Spleen (tissue), 11 donors: ENCODE measurements at regions not wholly inside any gene's neighbourhood (a gene's known extent, or its start where the extent isn't known, plus 50 kb on each side); places are given as distances from the start of the nearest gene placed in this dataset.

Experiments used
- DNase-seq: peaks from one replicate; pipeline ENCODE4 v3.0.0-alpha.2; 2020
- H3K27ac ChIP-seq, 8 donors: fragments of 200-600 bp; sonication (generic) in 7 of 8; 1 replicate in 4 of 8; 2 replicates in 4 of 8; pipeline versions ENCODE4 v1.5.0 to v1.8.0; 2016 to 2021; ENCODE audit warnings: inconsistent platforms in 4 of 8, mild to moderate bottlenecking in 4 of 8, moderate library complexity in 1 of 8
- H3K27me3 ChIP-seq, 7 donors: fragments of 200-600 bp; sonication (generic) in 6 of 7; replicated peaks in 1 of 7; 1 replicate in 4 of 7; 2 replicates in 3 of 7; pipeline versions ENCODE4 v1.5.0 to v1.8.0; 2016 to 2021; ENCODE audit warnings: inconsistent platforms in 3 of 7, mild to moderate bottlenecking in 1 of 7
- H3K36me3 ChIP-seq, 6 donors: fragments of 200-600 bp; sonication (generic) in 5 of 6; 1 replicate in 4 of 6; 2 replicates in 2 of 6; pipeline versions ENCODE4 v1.5.0 to v1.8.0; 2016 to 2021; ENCODE audit warnings: inconsistent platforms in 2 of 6
- H3K4me1 ChIP-seq, 6 donors: fragments of 200-600 bp; sonication (generic) in 5 of 6; 1 replicate in 3 of 6; 2 replicates in 3 of 6; pipeline versions ENCODE4 v1.5.0 to v1.8.0; 2016 to 2021; ENCODE audit warnings: inconsistent platforms in 3 of 6
- H3K4me3 ChIP-seq, 8 donors: fragments of 200-600 bp; sonication (generic) in 7 of 8; 1 replicate in 4 of 8; 2 replicates in 4 of 8; pipeline versions ENCODE4 v1.5.0 to v1.8.0; 2016 to 2021; ENCODE audit warnings: inconsistent platforms in 4 of 8, mild to moderate bottlenecking in 4 of 8, moderate library complexity in 2 of 8
- H3K9me3 ChIP-seq, 8 donors: fragments of 200-600 bp; sonication (generic) in 7 of 8; 1 replicate in 4 of 8; 2 replicates in 4 of 8; pipeline versions ENCODE4 v1.5.0 to v1.8.0; 2016 to 2021; ENCODE audit warnings: inconsistent platforms in 4 of 8
- CTCF ChIP-seq, 11 experiments: fragments of 200-600 bp in 7 of 11; fragments of 450-650 bp in 4 of 11; sonication (generic) in 4 of 11; IDR thresholded peaks in 8 of 11; conservative IDR thresholded peaks in 3 of 11; 1 replicate in 7 of 11; 2 replicates in 4 of 11; pipeline versions ENCODE4 v1.4.0 to v1.8.0; 2016 to 2021; ENCODE audit warnings: antibody characterized with exemption in 11 of 11, inconsistent platforms in 4 of 11, mild to moderate bottlenecking in 1 of 11
- POLR2A ChIP-seq, 3 donors: fragments of 450-650 bp; IDR thresholded peaks; one replicate each; pipeline ENCODE4 v1.5.1; 2017; ENCODE audit warnings: antibody characterized with exemption in 3 of 3, mild to moderate bottlenecking in 1 of 3
- POLR2AphosphoS5 ChIP-seq, 3 donors: sonication (generic); formaldehyde crosslinking; IDR thresholded peaks; one replicate each; pipeline ENCODE4 v1.5.1; 2017; ENCODE audit warnings: antibody characterized with exemption in 3 of 3
- WGBS, 5 donors: extraction: QIAGEN DNeasy Blood & Tissue Kit in 3 of 5; methylation state at CpG; one replicate each; pipeline versions ENCODE4 v1.1.5 to v1.1.7; 2013 to 2018; 5-methylcytosine and 5-hydroxymethylcytosine counted together
- intact Hi-C: fragments of 100-400 bp; cut with DNase I; formaldehyde crosslinking; loops from one replicate; pipeline ENCODE4 v1.15.0; 2023; ENCODE audit warnings: low total_unique reads
- donor health status: healthy with polysubstance abuse.
- donor health status: DM: no; HTN: no; CAD: no; lungs with moderate emphysema.
- donor health status: DM: no; HTN: no; CAD: no.
- donor health status: Bipolar disorder and iron deficiency.
- donor health status: healthy.
- donor health status: DM: no; HTN: no; CAD: no.
- donor health status: DM: yes; HTN: yes; CAD: no.

DNA sequence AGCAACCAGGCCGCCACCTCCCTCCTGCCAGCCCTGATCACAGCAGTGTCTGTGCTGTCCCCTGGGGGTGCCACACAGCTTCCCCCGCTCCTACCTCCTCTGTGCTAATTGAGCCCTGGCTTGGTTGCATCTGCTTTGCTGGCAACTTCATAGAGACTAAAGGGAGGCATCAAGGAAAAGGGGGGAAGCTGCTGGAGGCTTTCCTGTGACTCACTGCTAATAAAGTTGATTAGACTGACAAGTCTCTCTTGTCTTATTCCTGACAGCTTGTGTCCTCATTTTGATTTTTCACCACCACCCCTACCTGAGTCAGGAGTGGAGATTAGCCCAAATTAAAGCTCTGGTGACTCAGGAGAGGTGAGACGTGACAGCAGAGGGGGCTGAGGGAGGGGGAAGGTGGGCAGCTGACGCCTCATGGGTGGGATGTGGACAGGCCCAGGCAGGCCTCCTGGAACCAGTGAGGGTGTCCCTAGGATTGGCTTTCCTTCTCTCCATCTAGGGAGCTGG lies 310.0 kb downstream of the CBLN1 start:
- intact Hi-C loops, result no loop called here
- no peak overlapping the region for H3K27ac ChIP-seq
- TF ChIP-seq CTCF (IDR thresholded peaks at IDR 0.05 in 8 of 11, conservative IDR thresholded peaks at IDR 0.05 in 3 of 11) (no peak), POLR2A (IDR thresholded peaks at IDR 0.05) (no peak), POLR2AphosphoS5 (IDR thresholded peaks at IDR 0.05) (no peak)
- no peaks in the 10 kb centered on the region for H3K27me3 ChIP-seq
- no peaks in the 10 kb centered on the region for H3K9me3 ChIP-seq
- H3K4me1 ChIP-seq, result no peaks in the 10 kb centered on the region
- H3K4me3 ChIP-seq, result no peak overlapping the region
- H3K36me3 ChIP-seq, result no peaks in the 10 kb centered on the region
- WGBS, 5 donors, result 68 to 84% (median 74%) methylated on average over 4 of the region's 4 CpGs
- no peak for DNase-seq

DNA sequence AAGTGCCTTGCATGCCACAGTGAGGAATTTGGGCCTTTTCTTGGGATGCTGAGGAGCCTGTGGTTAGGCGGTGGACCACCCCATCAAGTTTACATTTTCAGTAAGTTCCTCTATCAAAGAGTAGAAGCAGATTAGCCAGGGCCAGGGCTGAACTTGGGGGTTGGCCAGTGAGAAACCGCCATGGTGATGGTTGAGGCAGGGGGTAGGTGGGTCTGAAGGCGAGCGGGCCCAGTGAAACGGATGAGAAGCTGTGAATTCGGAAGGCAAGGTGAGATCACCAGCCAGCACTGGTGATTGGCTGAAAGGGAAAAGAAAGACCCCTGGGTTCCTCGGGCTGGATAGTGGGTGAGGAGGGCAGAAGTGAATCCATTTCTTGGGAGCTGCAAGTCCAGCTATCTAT lies 311.4 kb downstream of the CBLN1 start:
- no peaks in the 10 kb centered on the region for H3K4me1 ChIP-seq
- H3K4me3 ChIP-seq, result no peak overlapping the region
- H3K36me3 ChIP-seq, result no peaks in the 10 kb centered on the region
- WGBS, 5 donors, result 82 to 88% (median 86%) methylated on average over 7 of the region's 7 CpGs
- intact Hi-C loops, result no loop called here
- H3K9me3 ChIP-seq, result no peaks in the 10 kb centered on the region
- H3K27ac ChIP-seq, result no peak overlapping the region
- no peaks in the 10 kb centered on the region for H3K27me3 ChIP-seq
- TF ChIP-seq POLR2A (IDR thresholded peaks at IDR 0.05) (no peak), CTCF (IDR thresholded peaks at IDR 0.05 in 8 of 11, conservative IDR thresholded peaks at IDR 0.05 in 3 of 11) (no peak), POLR2AphosphoS5 (IDR thresholded peaks at IDR 0.05) (no peak)
- DNase-seq, result no peak

- Histone ChIP-seq H3K36me3 (no peaks in the 10 kb centered on the region), H3K27me3 (no peaks in the 10 kb centered on the region), H3K27ac (no peak overlapping the region), H3K9me3 (no peaks in the 10 kb centered on the region), H3K4me3 (no peak overlapping the region), H3K4me1 (no peaks in the 10 kb centered on the region)
- intact Hi-C loops, result no loop called here
- TF ChIP-seq CTCF (IDR thresholded peaks at IDR 0.05 in 8 of 11, conservative IDR thresholded peaks at IDR 0.05 in 3 of 11), result no peak
- no peak for TF ChIP-seq POLR2AphosphoS5 (IDR thresholded peaks at IDR 0.05)
- no peak for TF ChIP-seq POLR2A (IDR thresholded peaks at IDR 0.05)
- WGBS, 5 donors, result 79 to 83% (median 82%) methylated on average over 4 of the region's 4 CpGs
- no peak for DNase-seq
Observed at GRCh38 chr16:48969611-48970010, 312.0 kb downstream of the CBLN1 start.

GRCh38 chr16:48965386-48965785 lies 316.3 kb downstream of the CBLN1 start:
- no peaks in the 10 kb centered on the region for H3K27me3 ChIP-seq
- H3K36me3 ChIP-seq, result no peaks in the 10 kb centered on the region
- H3K9me3 ChIP-seq, result peaks cover 0 to 7% (median 0%) of the 10 kb centered on the region in 8 donors
- H3K4me3 ChIP-seq, result no peak overlapping the region
- no peak for DNase-seq
- WGBS, 5 donors, result 20 to 29% (median 28%) methylated on average over 3 of the region's 3 CpGs
- no peaks in the 10 kb centered on the region for H3K4me1 ChIP-seq
- no peak for TF ChIP-seq CTCF (IDR thresholded peaks at IDR 0.05 in 8 of 11, conservative IDR thresholded peaks at IDR 0.05 in 3 of 11)
- no peak for TF ChIP-seq POLR2A (IDR thresholded peaks at IDR 0.05)
- no peak for TF ChIP-seq POLR2AphosphoS5 (IDR thresholded peaks at IDR 0.05)
- no peak overlapping the region for H3K27ac ChIP-seq
- intact Hi-C loops, result no loop called here
